ENCODE measurements at regions not wholly inside any gene's neighbourhood (a gene's known extent, or its start where the extent isn't known, plus 50 kb on each side); places are given as distances from the start of the nearest gene placed in this dataset.

DNA sequence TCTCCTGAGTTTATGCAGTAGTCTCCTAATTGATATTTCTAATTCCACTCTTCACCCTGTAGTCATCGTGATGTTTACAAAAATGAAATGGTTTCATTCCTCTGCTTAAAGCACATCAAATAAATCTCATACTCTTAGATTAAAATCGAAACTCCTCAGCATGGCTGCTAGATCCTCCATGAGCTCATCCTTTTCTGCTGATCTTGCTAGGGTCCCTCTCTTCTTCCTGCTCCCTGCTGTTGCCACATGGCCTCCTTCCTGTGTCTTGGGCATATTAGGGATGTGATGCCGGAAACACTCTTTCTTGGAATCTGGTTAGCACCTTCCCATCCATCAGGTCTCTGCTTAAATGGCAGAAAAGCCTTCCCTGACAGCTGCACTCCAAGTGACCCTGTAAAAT, 59.5 kb upstream of the MEGF10 start:
- no peaks in the 10 kb centered on the region for H3K4me1 ChIP-seq (ENCODE audit: control insufficient read depth, insufficient read depth, low read length)
- ChIA-PET CTCF (no interaction called here), POLR2A (no interaction called here)
- no peaks in the 10 kb centered on the region for H3K36me3 ChIP-seq (ENCODE audit: control insufficient read depth in 2 of 2, insufficient read depth in 1 of 2, low read length in 2 of 2)
- H3K27ac ChIP-seq (ENCODE audit: extremely low read depth, low read depth, low read length), result no peak overlapping the region
- no peaks in the 10 kb centered on the region for H3K9me3 ChIP-seq (ENCODE audit: control insufficient read depth, insufficient read depth, low read depth, low read length)
- TF ChIP-seq, protein P1, sequence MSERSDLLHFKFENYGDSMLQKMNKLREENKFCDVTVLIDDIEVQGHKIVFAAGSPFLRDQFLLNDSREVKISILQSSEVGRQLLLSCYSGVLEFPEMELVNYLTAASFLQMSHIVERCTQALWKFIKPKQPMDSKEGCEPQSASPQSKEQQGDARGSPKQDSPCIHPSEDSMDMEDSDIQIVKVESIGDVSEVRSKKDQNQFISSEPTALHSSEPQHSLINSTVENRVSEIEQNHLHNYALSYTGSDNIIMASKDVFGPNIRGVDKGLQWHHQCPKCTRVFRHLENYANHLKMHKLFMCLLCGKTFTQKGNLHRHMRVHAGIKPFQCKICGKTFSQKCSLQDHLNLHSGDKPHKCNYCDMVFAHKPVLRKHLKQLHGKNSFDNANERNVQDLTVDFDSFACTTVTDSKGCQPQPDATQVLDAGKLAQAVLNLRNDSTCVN (tag by site-specific recombination; optimal IDR thresholded peaks at IDR 0.05), result no peak
- TF ChIP-seq, protein P2, sequence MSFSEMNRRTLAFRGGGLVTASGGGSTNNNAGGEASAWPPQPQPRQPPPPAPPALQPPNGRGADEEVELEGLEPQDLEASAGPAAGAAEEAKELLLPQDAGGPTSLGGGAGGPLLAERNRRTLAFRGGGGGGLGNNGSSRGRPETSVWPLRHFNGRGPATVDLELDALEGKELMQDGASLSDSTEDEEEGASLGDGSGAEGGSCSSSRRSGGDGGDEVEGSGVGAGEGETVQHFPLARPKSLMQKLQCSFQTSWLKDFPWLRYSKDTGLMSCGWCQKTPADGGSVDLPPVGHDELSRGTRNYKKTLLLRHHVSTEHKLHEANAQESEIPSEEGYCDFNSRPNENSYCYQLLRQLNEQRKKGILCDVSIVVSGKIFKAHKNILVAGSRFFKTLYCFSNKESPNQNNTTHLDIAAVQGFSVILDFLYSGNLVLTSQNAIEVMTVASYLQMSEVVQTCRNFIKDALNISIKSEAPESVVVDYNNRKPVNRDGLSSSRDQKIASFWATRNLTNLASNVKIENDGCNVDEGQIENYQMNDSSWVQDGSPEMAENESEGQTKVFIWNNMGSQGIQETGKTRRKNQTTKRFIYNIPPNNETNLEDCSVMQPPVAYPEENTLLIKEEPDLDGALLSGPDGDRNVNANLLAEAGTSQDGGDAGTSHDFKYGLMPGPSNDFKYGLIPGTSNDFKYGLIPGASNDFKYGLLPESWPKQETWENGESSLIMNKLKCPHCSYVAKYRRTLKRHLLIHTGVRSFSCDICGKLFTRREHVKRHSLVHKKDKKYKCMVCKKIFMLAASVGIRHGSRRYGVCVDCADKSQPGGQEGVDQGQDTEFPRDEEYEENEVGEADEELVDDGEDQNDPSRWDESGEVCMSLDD (tag by site-specific recombination; IDR thresholded peaks at IDR 0.05), result no peak
- peak; percentile 95 for TF ChIP-seq ZNF677 (tag by site-specific recombination; IDR thresholded peaks at IDR 0.05)
- H3K4me3 ChIP-seq (ENCODE audit: low read depth, low read length), result no peak overlapping the region

DNA sequence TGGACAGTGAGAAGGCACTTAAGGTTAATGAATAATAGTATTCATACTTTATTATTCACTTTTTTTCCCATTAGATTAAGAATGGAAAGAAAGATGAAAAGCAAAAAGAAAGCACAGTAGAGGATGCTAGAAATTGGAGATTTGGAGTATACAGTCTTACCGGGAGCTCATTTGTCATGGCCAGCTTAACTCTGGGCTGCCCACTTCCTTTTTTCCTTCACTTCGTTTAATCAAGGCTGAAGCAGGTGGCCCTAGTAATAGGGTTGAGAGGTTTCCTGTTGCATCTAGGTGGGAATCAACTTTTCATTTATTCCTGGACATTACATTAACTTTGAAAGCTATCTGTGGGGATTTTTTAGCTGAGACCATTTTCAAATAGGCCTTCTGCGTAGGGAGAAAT, 57.0 kb upstream of the MEGF10 start:
- Histone ChIP-seq H3K4me1 (ENCODE audit: control insufficient read depth, insufficient read depth, low read length) (no peaks in the 10 kb centered on the region), H3K27ac (ENCODE audit: extremely low read depth, low read depth, low read length) (no peak overlapping the region), H3K36me3 (ENCODE audit: control insufficient read depth in 2 of 2, insufficient read depth in 1 of 2, low read length in 2 of 2) (no peaks in the 10 kb centered on the region), H3K9me3 (ENCODE audit: control insufficient read depth, insufficient read depth, low read depth, low read length) (no peaks in the 10 kb centered on the region), H3K4me3 (ENCODE audit: low read depth, low read length) (no peak overlapping the region)
- ChIA-PET POLR2A (no interaction called here), CTCF (no interaction called here)
- TF ChIP-seq, protein P3, sequence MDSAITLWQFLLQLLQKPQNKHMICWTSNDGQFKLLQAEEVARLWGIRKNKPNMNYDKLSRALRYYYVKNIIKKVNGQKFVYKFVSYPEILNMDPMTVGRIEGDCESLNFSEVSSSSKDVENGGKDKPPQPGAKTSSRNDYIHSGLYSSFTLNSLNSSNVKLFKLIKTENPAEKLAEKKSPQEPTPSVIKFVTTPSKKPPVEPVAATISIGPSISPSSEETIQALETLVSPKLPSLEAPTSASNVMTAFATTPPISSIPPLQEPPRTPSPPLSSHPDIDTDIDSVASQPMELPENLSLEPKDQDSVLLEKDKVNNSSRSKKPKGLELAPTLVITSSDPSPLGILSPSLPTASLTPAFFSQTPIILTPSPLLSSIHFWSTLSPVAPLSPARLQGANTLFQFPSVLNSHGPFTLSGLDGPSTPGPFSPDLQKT (IDR thresholded peaks at IDR 0.05; ENCODE audit: borderline replicate concordance, low read depth, low read length), result no peak
- TF ChIP-seq, protein P4, sequence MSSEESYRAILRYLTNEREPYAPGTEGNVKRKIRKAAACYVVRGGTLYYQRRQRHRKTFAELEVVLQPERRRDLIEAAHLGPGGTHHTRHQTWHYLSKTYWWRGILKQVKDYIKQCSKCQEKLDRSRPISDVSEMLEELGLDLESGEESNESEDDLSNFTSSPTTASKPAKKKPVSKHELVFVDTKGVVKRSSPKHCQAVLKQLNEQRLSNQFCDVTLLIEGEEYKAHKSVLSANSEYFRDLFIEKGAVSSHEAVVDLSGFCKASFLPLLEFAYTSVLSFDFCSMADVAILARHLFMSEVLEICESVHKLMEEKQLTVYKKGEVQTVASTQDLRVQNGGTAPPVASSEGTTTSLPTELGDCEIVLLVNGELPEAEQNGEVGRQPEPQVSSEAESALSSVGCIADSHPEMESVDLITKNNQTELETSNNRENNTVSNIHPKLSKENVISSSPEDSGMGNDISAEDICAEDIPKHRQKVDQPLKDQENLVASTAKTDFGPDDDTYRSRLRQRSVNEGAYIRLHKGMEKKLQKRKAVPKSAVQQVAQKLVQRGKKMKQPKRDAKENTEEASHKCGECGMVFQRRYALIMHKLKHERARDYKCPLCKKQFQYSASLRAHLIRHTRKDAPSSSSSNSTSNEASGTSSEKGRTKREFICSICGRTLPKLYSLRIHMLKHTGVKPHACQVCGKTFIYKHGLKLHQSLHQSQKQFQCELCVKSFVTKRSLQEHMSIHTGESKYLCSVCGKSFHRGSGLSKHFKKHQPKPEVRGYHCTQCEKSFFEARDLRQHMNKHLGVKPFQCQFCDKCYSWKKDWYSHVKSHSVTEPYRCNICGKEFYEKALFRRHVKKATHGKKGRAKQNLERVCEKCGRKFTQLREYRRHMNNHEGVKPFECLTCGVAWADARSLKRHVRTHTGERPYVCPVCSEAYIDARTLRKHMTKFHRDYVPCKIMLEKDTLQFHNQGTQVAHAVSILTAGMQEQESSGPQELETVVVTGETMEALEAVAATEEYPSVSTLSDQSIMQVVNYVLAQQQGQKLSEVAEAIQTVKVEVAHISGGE (tag by site-specific recombination; conservative IDR thresholded peaks at IDR 0.05; ENCODE audit: low read depth), result no peak
- no peak for TF ChIP-seq SP2 (tag by site-specific recombination; IDR thresholded peaks at IDR 0.05)
- no peak for TF ChIP-seq ZNF473 (tag by site-specific recombination; IDR thresholded peaks at IDR 0.05)
- no peak for TF ChIP-seq MZF1 (tag by site-specific recombination; IDR thresholded peaks at IDR 0.05; ENCODE audit: borderline replicate concordance)
- TF ChIP-seq, protein P5, sequence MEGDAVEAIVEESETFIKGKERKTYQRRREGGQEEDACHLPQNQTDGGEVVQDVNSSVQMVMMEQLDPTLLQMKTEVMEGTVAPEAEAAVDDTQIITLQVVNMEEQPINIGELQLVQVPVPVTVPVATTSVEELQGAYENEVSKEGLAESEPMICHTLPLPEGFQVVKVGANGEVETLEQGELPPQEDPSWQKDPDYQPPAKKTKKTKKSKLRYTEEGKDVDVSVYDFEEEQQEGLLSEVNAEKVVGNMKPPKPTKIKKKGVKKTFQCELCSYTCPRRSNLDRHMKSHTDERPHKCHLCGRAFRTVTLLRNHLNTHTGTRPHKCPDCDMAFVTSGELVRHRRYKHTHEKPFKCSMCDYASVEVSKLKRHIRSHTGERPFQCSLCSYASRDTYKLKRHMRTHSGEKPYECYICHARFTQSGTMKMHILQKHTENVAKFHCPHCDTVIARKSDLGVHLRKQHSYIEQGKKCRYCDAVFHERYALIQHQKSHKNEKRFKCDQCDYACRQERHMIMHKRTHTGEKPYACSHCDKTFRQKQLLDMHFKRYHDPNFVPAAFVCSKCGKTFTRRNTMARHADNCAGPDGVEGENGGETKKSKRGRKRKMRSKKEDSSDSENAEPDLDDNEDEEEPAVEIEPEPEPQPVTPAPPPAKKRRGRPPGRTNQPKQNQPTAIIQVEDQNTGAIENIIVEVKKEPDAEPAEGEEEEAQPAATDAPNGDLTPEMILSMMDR (tag by site-specific recombination; IDR thresholded peaks at IDR 0.05), result no peak
- TF ChIP-seq GFI1B (tag by site-specific recombination; IDR thresholded peaks at IDR 0.05), result no peak
- TF ChIP-seq ZNF660 (tag by site-specific recombination; IDR thresholded peaks at IDR 0.05), result no peak
- no peak for TF ChIP-seq OVOL3 (tag by site-specific recombination; IDR thresholded peaks at IDR 0.05)
- TF ChIP-seq ZNF585B (tag by site-specific recombination; IDR thresholded peaks at IDR 0.05), result no peak
- TF ChIP-seq, protein P6, sequence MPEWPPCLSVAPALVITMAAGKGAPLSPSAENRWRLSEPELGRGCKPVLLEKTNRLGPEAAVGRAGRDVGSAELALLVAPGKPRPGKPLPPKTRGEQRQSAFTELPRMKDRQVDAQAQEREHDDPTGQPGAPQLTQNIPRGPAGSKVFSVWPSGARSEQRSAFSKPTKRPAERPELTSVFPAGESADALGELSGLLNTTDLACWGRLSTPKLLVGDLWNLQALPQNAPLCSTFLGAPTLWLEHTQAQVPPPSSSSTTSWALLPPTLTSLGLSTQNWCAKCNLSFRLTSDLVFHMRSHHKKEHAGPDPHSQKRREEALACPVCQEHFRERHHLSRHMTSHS (tag by site-specific recombination; IDR thresholded peaks at IDR 0.05), result no peak
- no peak for TF ChIP-seq MYNN (tag by site-specific recombination; IDR thresholded peaks at IDR 0.05; ENCODE audit: borderline replicate concordance)
- no peak for TF ChIP-seq ZNF48 (tag by site-specific recombination; IDR thresholded peaks at IDR 0.05)
- TF ChIP-seq ZNF626 (tag by site-specific recombination; IDR thresholded peaks at IDR 0.05), result no peak
- no peak for TF ChIP-seq ZNF221 (tag by site-specific recombination; IDR thresholded peaks at IDR 0.05; ENCODE audit: borderline replicate concordance)

Data from HEK293 (cell line).